ENCODE measurements at regions not wholly inside any gene's neighbourhood (a gene's known extent, or its start where the extent isn't known, plus 50 kb on each side); places are given as distances from the start of the nearest gene placed in this dataset.

GRCh38 chr1:34378968-34379856 lies 202.5 kb downstream of the C1orf94 start:
- TF ChIP-seq, protein P1, sequence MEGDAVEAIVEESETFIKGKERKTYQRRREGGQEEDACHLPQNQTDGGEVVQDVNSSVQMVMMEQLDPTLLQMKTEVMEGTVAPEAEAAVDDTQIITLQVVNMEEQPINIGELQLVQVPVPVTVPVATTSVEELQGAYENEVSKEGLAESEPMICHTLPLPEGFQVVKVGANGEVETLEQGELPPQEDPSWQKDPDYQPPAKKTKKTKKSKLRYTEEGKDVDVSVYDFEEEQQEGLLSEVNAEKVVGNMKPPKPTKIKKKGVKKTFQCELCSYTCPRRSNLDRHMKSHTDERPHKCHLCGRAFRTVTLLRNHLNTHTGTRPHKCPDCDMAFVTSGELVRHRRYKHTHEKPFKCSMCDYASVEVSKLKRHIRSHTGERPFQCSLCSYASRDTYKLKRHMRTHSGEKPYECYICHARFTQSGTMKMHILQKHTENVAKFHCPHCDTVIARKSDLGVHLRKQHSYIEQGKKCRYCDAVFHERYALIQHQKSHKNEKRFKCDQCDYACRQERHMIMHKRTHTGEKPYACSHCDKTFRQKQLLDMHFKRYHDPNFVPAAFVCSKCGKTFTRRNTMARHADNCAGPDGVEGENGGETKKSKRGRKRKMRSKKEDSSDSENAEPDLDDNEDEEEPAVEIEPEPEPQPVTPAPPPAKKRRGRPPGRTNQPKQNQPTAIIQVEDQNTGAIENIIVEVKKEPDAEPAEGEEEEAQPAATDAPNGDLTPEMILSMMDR (IDR thresholded peaks at IDR 0.05; ENCODE audit: low read depth, low read length) = no peak
- no peak for TF ChIP-seq EZH2phosphoT487 (IDR thresholded peaks at IDR 0.05; ENCODE audit: low read depth)

Measured in OCI-LY3 (cell line).